ENCODE measurements at regions not wholly inside any gene's neighbourhood (a gene's known extent, or its start where the extent isn't known, plus 50 kb on each side); places are given as distances from the start of the nearest gene placed in this dataset.

- H3K36me3 ChIP-seq (replicated peaks in 1 of 2; ENCODE audit: control insufficient read depth in 1 of 2, insufficient read depth in 2 of 2, low read length in 2 of 2), result no peaks in the 10 kb centered on the region
- no peaks in the 10 kb centered on the region for H3K4me1 Mint-ChIP-seq
- H3K4me2 ChIP-seq (replicated peaks; ENCODE audit: extremely low read depth, low read length, poor library complexity, severe bottlenecking), result no peak overlapping the region
- no peaks in the 10 kb centered on the region for H4K20me1 ChIP-seq (ENCODE audit: insufficient read depth, low read length)
- no peak overlapping the region for H2AFZ ChIP-seq (ENCODE audit: insufficient read depth, low read depth, low read length, poor library complexity, severe bottlenecking)
- no peak for TF ChIP-seq CTCF (IDR thresholded peaks at IDR 0.05)
- H3K27ac Mint-ChIP-seq, result no peak overlapping the region
- no peak overlapping the region for H3K4me3 Mint-ChIP-seq
- no peaks in the 10 kb centered on the region for H3K27me3 ChIP-seq (ENCODE audit: control insufficient read depth in 2 of 2, insufficient read depth in 2 of 2, low read length in 2 of 2)
- peaks cover 0 to 10% (median 1%) of the 10 kb centered on the region in 7 donors for H3K9me3 Mint-ChIP-seq
- intact Hi-C loops (cut with micrococcal nuclease), result no loop called here
- H3K4me3 ChIP-seq (replicated peaks in 1 of 3; ENCODE audit: low read depth in 2 of 3, low read length in 3 of 3), result no peak overlapping the region
- peaks cover 1 to 4% of the 10 kb centered on the region in 2 donors for H3K9me3 ChIP-seq (replicated peaks in 1 of 2; ENCODE audit: control insufficient read depth in 1 of 2, insufficient read depth in 1 of 2, low read length in 2 of 2)
- H3K36me3 Mint-ChIP-seq, result no peaks in the 10 kb centered on the region
- peaks cover 0 to 3% (median 2%) of the 10 kb centered on the region in 3 donors for H3K27me3 Mint-ChIP-seq (ENCODE audit: low read depth in 3 of 3)
- WGBS (ENCODE audit: insufficient coverage), result 83% methylated on average over 1 of the region's 3 CpGs
- no peaks in the 10 kb centered on the region for H3K4me1 ChIP-seq (ENCODE audit: control insufficient read depth in 1 of 2, insufficient read depth in 2 of 2, low read length in 2 of 2)
- H3K79me2 ChIP-seq (ENCODE audit: insufficient read depth, low read length), result no peaks in the 10 kb centered on the region
- DNase-seq, result no peak
- no peak overlapping the region for H3K27ac ChIP-seq (ENCODE audit: low read depth in 1 of 2, low read length in 2 of 2)
- H3K9ac ChIP-seq (ENCODE audit: insufficient read depth, low read length, poor library complexity, severe bottlenecking), result no peak overlapping the region
Measured at GRCh38 chr4:72919464-72919863, 150.1 kb downstream of the COX18 start.

GRCh38 chr4:72918362-72918761 lies 151.2 kb downstream of the COX18 start:
- peaks cover 0 to 8% (median 2%) of the 10 kb centered on the region in 7 donors for H3K9me3 Mint-ChIP-seq
- H3K27me3 ChIP-seq (ENCODE audit: control insufficient read depth in 2 of 2, insufficient read depth in 2 of 2, low read length in 2 of 2), result no peaks in the 10 kb centered on the region
- H3K27ac ChIP-seq (ENCODE audit: low read depth in 1 of 2, low read length in 2 of 2), result no peak overlapping the region
- peaks cover 0 to 3% (median 0%) of the 10 kb centered on the region in 3 donors for H3K27me3 Mint-ChIP-seq (ENCODE audit: low read depth in 3 of 3)
- no peak overlapping the region for H3K4me3 Mint-ChIP-seq
- H3K4me2 ChIP-seq (replicated peaks; ENCODE audit: extremely low read depth, low read length, poor library complexity, severe bottlenecking), result no peak overlapping the region
- H3K27ac Mint-ChIP-seq, result no peak overlapping the region
- H3K4me1 Mint-ChIP-seq, result no peaks in the 10 kb centered on the region
- DNase-seq, result no peak
- H3K9ac ChIP-seq (ENCODE audit: insufficient read depth, low read length, poor library complexity, severe bottlenecking), result no peak overlapping the region
- no peaks in the 10 kb centered on the region for H4K20me1 ChIP-seq (ENCODE audit: insufficient read depth, low read length)
- H3K79me2 ChIP-seq (ENCODE audit: insufficient read depth, low read length), result no peaks in the 10 kb centered on the region
- no peak for TF ChIP-seq CTCF (IDR thresholded peaks at IDR 0.05)
- no peak overlapping the region for H2AFZ ChIP-seq (ENCODE audit: insufficient read depth, low read depth, low read length, poor library complexity, severe bottlenecking)
- H3K4me1 ChIP-seq (ENCODE audit: control insufficient read depth in 1 of 2, insufficient read depth in 2 of 2, low read length in 2 of 2), result no peaks in the 10 kb centered on the region
- H3K4me3 ChIP-seq (replicated peaks in 1 of 3; ENCODE audit: low read depth in 2 of 3, low read length in 3 of 3), result no peak overlapping the region
- H3K9me3 ChIP-seq (replicated peaks in 1 of 2; ENCODE audit: control insufficient read depth in 1 of 2, insufficient read depth in 1 of 2, low read length in 2 of 2), result peaks cover 0 to 5% of the 10 kb centered on the region in 2 donors
- no peaks in the 10 kb centered on the region for H3K36me3 Mint-ChIP-seq
- no peaks in the 10 kb centered on the region for H3K36me3 ChIP-seq (replicated peaks in 1 of 2; ENCODE audit: control insufficient read depth in 1 of 2, insufficient read depth in 2 of 2, low read length in 2 of 2)
- no CpG with 5 or more reads among the region's 1 CpG for WGBS (ENCODE audit: insufficient coverage)
- intact Hi-C loops (cut with micrococcal nuclease), result no loop called here
